Neuronal stem cell (in vitro differentiated cells): ENCODE measurements at regions not wholly inside any gene's neighbourhood (a gene's known extent, or its start where the extent isn't known, plus 50 kb on each side); places are given as distances from the start of the nearest gene placed in this dataset.

Source experiments
- DNase-seq: peaks from one replicate; pipeline ENCODE4 v3.0.0-alpha.2; 2013; ENCODE audit warnings: low spot score
- H2AFZ ChIP-seq: one replicate; pipeline ENCODE4 v1.6.1; 2013; ENCODE audit warnings: mild to moderate bottlenecking, low read length, inconsistent platforms
- H2AK5ac ChIP-seq: 2 replicates; pipeline ENCODE4 v1.6.1; 2013; ENCODE audit warnings: low read depth, mild to moderate bottlenecking, inconsistent platforms, low read length, moderate library complexity, mixed read lengths
- H2BK120ac ChIP-seq: 2 replicates; pipeline ENCODE4 v1.6.1; 2013; ENCODE audit warnings: low read depth, mild to moderate bottlenecking, inconsistent platforms, low read length, moderate library complexity, mixed read lengths
- H2BK12ac ChIP-seq: one replicate; pipeline ENCODE4 v1.6.1; 2013; ENCODE audit warnings: low read length, inconsistent platforms
- H2BK15ac ChIP-seq: 2 replicates; pipeline ENCODE4 v1.6.1; 2013; ENCODE audit warnings: mild to moderate bottlenecking, low read length, inconsistent platforms, mixed read lengths
- H2BK5ac ChIP-seq: one replicate; pipeline ENCODE4 v1.6.1; 2013; ENCODE audit warnings: inconsistent platforms, mild to moderate bottlenecking, low read length, moderate library complexity
- H3K14ac ChIP-seq: one replicate; pipeline ENCODE4 v1.6.1; 2013; ENCODE audit warnings: low read length, inconsistent platforms
- H3K18ac ChIP-seq: 2 replicates; pipeline ENCODE4 v1.6.1; 2013; ENCODE audit warnings: low read length, inconsistent platforms
- H3K23ac ChIP-seq: 2 replicates; pipeline ENCODE4 v1.6.1; 2013; ENCODE audit warnings: low read depth, mild to moderate bottlenecking, mixed read lengths, low read length, inconsistent platforms; ENCODE audit not compliant: poor library complexity
- H3K27ac ChIP-seq: replicated peaks from 3 replicates; pipeline ENCODE4 v1.5.1; 2013; ENCODE audit warnings: low read length, inconsistent platforms
- H3K27me3 ChIP-seq, 3 experiments: 2 replicates each; pipeline ENCODE4 v1.6.1; 2013; ENCODE audit warnings: low read length in 3 of 3, mild to moderate bottlenecking in 2 of 3, inconsistent platforms in 1 of 3, low read depth in 1 of 3, mixed read lengths in 1 of 3, moderate library complexity in 1 of 3; ENCODE audit not compliant: control insufficient read depth in 3 of 3, insufficient read depth in 3 of 3
- H3K36me3 ChIP-seq, 2 donors: replicated peaks in 1 of 2; 2 replicates each; pipeline ENCODE4 v1.6.1; 2013; ENCODE audit warnings: low read length in 2 of 2; ENCODE audit not compliant: control insufficient read depth in 2 of 2, insufficient read depth in 2 of 2
- H3K4ac ChIP-seq: 2 replicates; pipeline ENCODE4 v1.6.1; 2013; ENCODE audit warnings: inconsistent platforms, mild to moderate bottlenecking, low read length, moderate library complexity
- H3K4me1 ChIP-seq, 2 donors: 1 replicate in 1 of 2; 2 replicates in 1 of 2; pipeline ENCODE4 v1.6.1; 2013; ENCODE audit warnings: low read length in 2 of 2, low read depth in 1 of 2; ENCODE audit not compliant: control insufficient read depth in 2 of 2, insufficient read depth in 1 of 2
- H3K4me2 ChIP-seq: one replicate; pipeline ENCODE4 v1.6.1; 2013; ENCODE audit warnings: mild to moderate bottlenecking, low read length, inconsistent platforms; ENCODE audit not compliant: insufficient read depth, poor library complexity, severe bottlenecking
- H3K4me3 ChIP-seq, 2 donors: 2 replicates each; pipeline ENCODE4 v1.5.1; 2013; ENCODE audit warnings: low read length in 2 of 2, mild to moderate bottlenecking in 2 of 2, inconsistent platforms in 1 of 2, moderate library complexity in 1 of 2
- H3K79me1 ChIP-seq: one replicate; pipeline ENCODE4 v1.6.1; 2013; ENCODE audit warnings: low read depth, mild to moderate bottlenecking, inconsistent platforms, low read length, moderate library complexity
- H3K9ac ChIP-seq: one replicate; pipeline ENCODE4 v1.6.1; 2013; ENCODE audit warnings: mild to moderate bottlenecking, low read depth, low read length, inconsistent platforms; ENCODE audit not compliant: poor library complexity
- H3K9me3 ChIP-seq, 2 donors: replicated peaks in 1 of 2; 2 replicates each; pipeline versions ENCODE3 to v1.6.1; 2013; ENCODE audit warnings: low read length in 2 of 2, mild to moderate bottlenecking in 2 of 2, inconsistent platforms in 1 of 2, low read depth in 1 of 2, mixed read lengths in 1 of 2, moderate library complexity in 1 of 2; ENCODE audit not compliant: control insufficient read depth in 2 of 2, insufficient read depth in 1 of 2
- H4K8ac ChIP-seq: one replicate; pipeline ENCODE4 v1.6.1; 2013; ENCODE audit warnings: low read depth, mild to moderate bottlenecking, inconsistent platforms, low read length, moderate library complexity
- H4K91ac ChIP-seq: one replicate; pipeline ENCODE4 v1.6.1; 2013; ENCODE audit warnings: low read length, low read depth, mild to moderate bottlenecking, inconsistent platforms; ENCODE audit not compliant: poor library complexity
- WGBS, 2 donors: extraction: QIAGEN DNeasy Blood & Tissue Kit; methylation state at CpG; one replicate each; pipeline ENCODE4 v1.1.7; 2013; ENCODE audit warnings: missing lambda C conversion rate in 2 of 2, mixed read lengths in 1 of 2; ENCODE audit not compliant: insufficient read length in 2 of 2, insufficient replicate concordance in 1 of 2; ENCODE audit errors: extremely low coverage in 2 of 2; 5-methylcytosine and 5-hydroxymethylcytosine counted together

DNA sequence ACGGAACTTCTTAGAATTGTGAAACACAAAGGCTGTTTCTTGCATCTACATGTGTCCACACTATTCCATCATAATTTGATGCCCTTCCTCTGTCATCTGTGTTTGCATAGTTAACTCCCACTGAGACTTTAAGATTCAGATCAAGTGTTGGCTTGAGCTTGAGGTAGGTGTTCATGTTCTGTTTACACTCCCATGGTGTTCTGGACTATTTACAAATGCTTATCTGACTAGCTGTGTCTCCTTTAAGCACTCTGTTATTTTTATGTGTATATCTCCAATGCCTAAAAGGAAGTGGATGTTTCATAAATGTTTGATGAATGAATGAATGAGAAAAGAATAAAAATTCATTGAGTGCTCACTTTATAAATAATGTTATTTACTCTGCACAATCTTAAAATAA lies 622.7 kb downstream of the RAB28 start:
- no peak overlapping the region for H3K14ac ChIP-seq
- no peak overlapping the region for H2AFZ ChIP-seq
- no peak overlapping the region for H2AK5ac ChIP-seq
- no peak overlapping the region for H2BK12ac ChIP-seq
- H2BK120ac ChIP-seq = no peak overlapping the region
- H3K18ac ChIP-seq = no peak overlapping the region
- H3K36me3 ChIP-seq = no peaks in the 10 kb centered on the region
- H3K4me2 ChIP-seq = no peak overlapping the region
- H2BK5ac ChIP-seq = no peak overlapping the region
- H3K27ac ChIP-seq = no peak overlapping the region
- WGBS, 2 donors = no CpG with 5 or more reads among the region's 1 CpG
- no peak overlapping the region for H3K4ac ChIP-seq
- no peak overlapping the region for H4K91ac ChIP-seq
- no peaks in the 10 kb centered on the region for H3K27me3 ChIP-seq
- DNase-seq = no peak
- no peaks in the 10 kb centered on the region for H3K79me1 ChIP-seq
- H3K9ac ChIP-seq = no peak overlapping the region
- no peak overlapping the region for H4K8ac ChIP-seq
- H3K4me1 ChIP-seq = no peaks in the 10 kb centered on the region
- no peak overlapping the region for H2BK15ac ChIP-seq
- H3K9me3 ChIP-seq = no peaks in the 10 kb centered on the region
- no peak overlapping the region for H3K4me3 ChIP-seq
- H3K23ac ChIP-seq = no peak overlapping the region

DNA sequence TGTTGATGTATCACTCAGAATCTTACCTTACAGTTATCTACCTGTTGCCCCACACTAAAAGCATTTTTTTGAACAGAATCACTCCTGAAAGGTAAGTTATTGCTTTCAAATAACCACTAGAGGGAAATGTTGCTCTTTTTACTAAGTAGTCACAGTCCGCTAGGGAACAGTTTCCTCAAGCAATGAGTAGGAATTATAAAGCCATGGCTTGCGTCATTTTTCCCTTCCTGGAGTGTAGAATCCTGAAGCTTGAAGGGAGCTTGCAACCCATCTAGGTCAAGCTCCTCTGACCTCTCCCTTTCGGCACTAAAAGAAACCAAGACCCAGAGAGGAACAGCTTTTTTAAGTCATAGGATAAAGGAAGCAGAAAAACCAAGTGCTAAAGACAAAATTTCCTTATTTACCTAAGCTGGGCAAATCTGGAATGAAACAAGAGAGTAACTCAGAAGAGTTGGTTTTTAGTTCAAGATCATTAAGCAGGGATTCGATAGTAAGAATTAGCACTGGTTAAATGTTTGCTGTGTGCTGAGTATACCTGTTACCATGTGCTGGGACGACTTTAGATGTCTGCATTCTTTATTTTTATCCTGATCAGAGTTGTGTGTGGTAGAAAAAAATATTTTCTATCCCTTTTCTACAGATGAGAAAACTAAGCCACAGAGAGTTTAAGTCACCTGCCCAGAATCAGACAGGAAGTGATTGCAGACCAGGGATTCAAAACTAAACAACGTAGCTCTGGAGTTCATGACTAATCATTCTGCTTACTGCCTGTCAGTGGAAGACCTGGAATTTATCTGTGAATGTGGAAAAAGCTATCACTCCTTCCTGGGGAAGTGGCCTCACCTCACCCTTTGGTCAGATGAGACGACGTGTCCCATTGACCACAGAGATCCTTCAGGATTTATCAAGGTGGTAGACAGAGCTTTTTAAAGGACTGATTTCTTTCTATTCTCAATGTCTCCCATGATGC lies 631.5 kb downstream of the RAB28 start:
- Histone ChIP-seq H2BK120ac (no peak overlapping the region), H3K18ac (no peak overlapping the region), H3K4me3 (no peak overlapping the region), H3K4ac (no peak overlapping the region), H2BK15ac (no peak overlapping the region), H3K9ac (no peak overlapping the region), H3K27me3 (no peaks in the 10 kb centered on the region), H2BK12ac (no peak overlapping the region), H4K8ac (no peak overlapping the region), H2BK5ac (no peak overlapping the region), H4K91ac (no peak overlapping the region), H3K9me3 (no peaks in the 10 kb centered on the region), H3K4me2 (no peak overlapping the region), H2AK5ac (no peak overlapping the region), H3K79me1 (no peaks in the 10 kb centered on the region), H3K23ac (no peak overlapping the region), H3K36me3 (no peaks in the 10 kb centered on the region), H3K4me1 (peaks cover 0 to 4% of the 10 kb centered on the region in 2 donors), H2AFZ (peak overlapping the region; percentile 79), H3K27ac (no peak overlapping the region), H3K14ac (no peak overlapping the region)
- DNase-seq = peak; percentile 55
- WGBS, 2 donors = no CpG with 5 or more reads among the region's 8 CpGs

DNA sequence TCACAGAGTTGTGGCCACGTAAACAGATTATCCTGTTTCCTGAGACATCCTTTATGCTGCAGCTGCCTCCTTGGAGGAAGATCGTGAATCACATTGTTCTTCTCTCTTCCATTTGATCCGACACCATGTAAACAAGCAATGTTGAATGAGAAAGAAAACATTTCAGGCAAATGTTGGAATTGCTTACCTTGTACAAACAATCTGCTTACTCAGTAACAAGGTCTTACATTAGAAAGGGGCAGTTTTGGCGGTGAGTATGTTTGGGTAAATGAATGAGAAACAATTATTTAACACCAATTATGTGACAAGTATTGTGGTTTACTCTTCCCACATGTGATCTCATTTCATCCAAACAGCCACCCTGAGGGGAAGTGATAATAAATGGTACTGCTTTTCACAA lies 637.8 kb downstream of the RAB28 start:
- H3K36me3 ChIP-seq = no peaks in the 10 kb centered on the region
- no peaks in the 10 kb centered on the region for H3K27me3 ChIP-seq
- H3K4me1 ChIP-seq = no peaks in the 10 kb centered on the region
- H2BK120ac ChIP-seq = no peak overlapping the region
- H2AFZ ChIP-seq = no peak overlapping the region
- H3K27ac ChIP-seq = no peak overlapping the region
- no peak overlapping the region for H3K4me2 ChIP-seq
- H2BK5ac ChIP-seq = no peak overlapping the region
- no peak overlapping the region for H4K8ac ChIP-seq
- no CpG with 5 or more reads among the region's 4 CpGs for WGBS, 2 donors
- H4K91ac ChIP-seq = no peak overlapping the region
- no peak overlapping the region for H2BK12ac ChIP-seq
- no peak overlapping the region for H3K4ac ChIP-seq
- H3K9ac ChIP-seq = no peak overlapping the region
- H3K9me3 ChIP-seq = no peaks in the 10 kb centered on the region
- no peak overlapping the region for H3K18ac ChIP-seq
- H3K14ac ChIP-seq = no peak overlapping the region
- H3K4me3 ChIP-seq = no peak overlapping the region
- no peaks in the 10 kb centered on the region for H3K79me1 ChIP-seq
- no peak for DNase-seq
- no peak overlapping the region for H2AK5ac ChIP-seq
- H3K23ac ChIP-seq = no peak overlapping the region
- H2BK15ac ChIP-seq = no peak overlapping the region

DNA sequence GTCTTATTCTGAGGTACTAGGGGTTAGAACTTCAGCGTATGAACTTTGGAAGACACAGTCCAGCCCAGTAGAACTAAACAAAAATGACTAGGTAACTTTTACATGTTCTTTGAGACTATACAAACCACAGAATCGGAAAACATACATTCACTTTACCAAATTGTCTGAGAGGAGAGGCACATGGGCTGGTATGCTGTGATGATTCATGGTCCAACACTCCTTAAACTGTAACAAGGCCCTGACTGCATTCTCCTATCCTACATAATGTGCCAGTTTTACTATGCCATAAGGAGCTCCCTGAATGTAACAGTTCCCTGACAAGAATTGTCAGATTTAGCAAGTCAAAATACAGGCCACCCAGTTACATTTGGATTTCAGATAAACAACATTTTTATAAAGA lies 640.0 kb downstream of the RAB28 start:
- Histone ChIP-seq H3K4me2 (no peak overlapping the region), H4K91ac (no peak overlapping the region), H3K79me1 (no peaks in the 10 kb centered on the region), H3K27ac (no peak overlapping the region), H3K4me3 (no peak overlapping the region), H2BK5ac (no peak overlapping the region), H3K23ac (no peak overlapping the region), H3K27me3 (no peaks in the 10 kb centered on the region), H3K9me3 (no peaks in the 10 kb centered on the region), H2AFZ (no peak overlapping the region), H4K8ac (no peak overlapping the region), H2BK120ac (no peak overlapping the region), H3K4ac (no peak overlapping the region), H2BK15ac (no peak overlapping the region), H2BK12ac (no peak overlapping the region), H2AK5ac (no peak overlapping the region), H3K4me1 (no peaks in the 10 kb centered on the region), H3K9ac (no peak overlapping the region), H3K14ac (no peak overlapping the region), H3K18ac (no peak overlapping the region), H3K36me3 (no peaks in the 10 kb centered on the region)
- WGBS, 2 donors = no CpG with 5 or more reads among the region's 2 CpGs
- no peak for DNase-seq
